ENCODE measurements at regions not wholly inside any gene's neighbourhood (a gene's known extent, or its start where the extent isn't known, plus 50 kb on each side); places are given as distances from the start of the nearest gene placed in this dataset.

- no peak for TF ChIP-seq POLR2A (IDR thresholded peaks at IDR 0.05)
- no peak for TF ChIP-seq EP300 (IDR thresholded peaks at IDR 0.05)
- TF ChIP-seq, protein P1, sequence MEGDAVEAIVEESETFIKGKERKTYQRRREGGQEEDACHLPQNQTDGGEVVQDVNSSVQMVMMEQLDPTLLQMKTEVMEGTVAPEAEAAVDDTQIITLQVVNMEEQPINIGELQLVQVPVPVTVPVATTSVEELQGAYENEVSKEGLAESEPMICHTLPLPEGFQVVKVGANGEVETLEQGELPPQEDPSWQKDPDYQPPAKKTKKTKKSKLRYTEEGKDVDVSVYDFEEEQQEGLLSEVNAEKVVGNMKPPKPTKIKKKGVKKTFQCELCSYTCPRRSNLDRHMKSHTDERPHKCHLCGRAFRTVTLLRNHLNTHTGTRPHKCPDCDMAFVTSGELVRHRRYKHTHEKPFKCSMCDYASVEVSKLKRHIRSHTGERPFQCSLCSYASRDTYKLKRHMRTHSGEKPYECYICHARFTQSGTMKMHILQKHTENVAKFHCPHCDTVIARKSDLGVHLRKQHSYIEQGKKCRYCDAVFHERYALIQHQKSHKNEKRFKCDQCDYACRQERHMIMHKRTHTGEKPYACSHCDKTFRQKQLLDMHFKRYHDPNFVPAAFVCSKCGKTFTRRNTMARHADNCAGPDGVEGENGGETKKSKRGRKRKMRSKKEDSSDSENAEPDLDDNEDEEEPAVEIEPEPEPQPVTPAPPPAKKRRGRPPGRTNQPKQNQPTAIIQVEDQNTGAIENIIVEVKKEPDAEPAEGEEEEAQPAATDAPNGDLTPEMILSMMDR (IDR thresholded peaks at IDR 0.05), result no peak
These were observed 275.9 kb upstream of the TBL1XR1 start for GRCh38 chr3:177473184-177473583.
